Fibroblast of lung (primary cell): ENCODE measurements at regions not wholly inside any gene's neighbourhood (a gene's known extent, or its start where the extent isn't known, plus 50 kb on each side); places are given as distances from the start of the nearest gene placed in this dataset.

ENCODE experiments used
- DNase-seq, 2 donors: peaks; one replicate each; pipeline versions ENCODE4 v3.0.0 to v3.0.0-alpha.2; 2010; ENCODE audit warnings: low read depth in 2 of 2
- H2AFZ ChIP-seq: 2 replicates; pipeline ENCODE4 v1.5.1; 2012; ENCODE audit warnings: low read length, control low read depth, inconsistent platforms
- H3K27ac ChIP-seq: 2 replicates; pipeline ENCODE4 v1.5.1; 2011; ENCODE audit warnings: low read length, control low read depth; ENCODE audit not compliant: insufficient read depth
- H3K27me3 ChIP-seq: 2 replicates; pipeline ENCODE4 v1.5.1; 2011; ENCODE audit warnings: mild to moderate bottlenecking, low read length; ENCODE audit not compliant: control insufficient read depth, insufficient read depth
- H3K36me3 ChIP-seq: 2 replicates; pipeline ENCODE4 v1.5.1; 2011; ENCODE audit warnings: low read length; ENCODE audit not compliant: control insufficient read depth, insufficient read depth
- H3K4me1 ChIP-seq: 2 replicates; pipeline ENCODE4 v1.5.1; 2011; ENCODE audit warnings: low read length; ENCODE audit not compliant: control insufficient read depth, insufficient read depth; ENCODE audit errors: extremely low read depth
- H3K4me2 ChIP-seq: 2 replicates; pipeline ENCODE4 v1.5.1; 2011; ENCODE audit warnings: low read length, control low read depth; ENCODE audit not compliant: insufficient read depth; ENCODE audit errors: extremely low read depth
- H3K4me3 ChIP-seq, 4 experiments: fragments of 200-600 bp in 1 of 4; sonication (generic) in 1 of 4; replicated peaks in 1 of 4; 2 replicates each; pipeline ENCODE4 v1.5.1; 2011 to 2016; ENCODE audit warnings: low read length in 4 of 4, low read depth in 3 of 4, mild to moderate bottlenecking in 3 of 4, control low read depth in 2 of 4, inconsistent platforms in 1 of 4, mixed read lengths in 1 of 4; ENCODE audit not compliant: insufficient read depth in 1 of 4; ENCODE audit errors: control extremely low read depth in 1 of 4
- H3K79me2 ChIP-seq: 2 replicates; pipeline ENCODE4 v1.5.1; 2012; ENCODE audit warnings: mild to moderate bottlenecking, low read length, inconsistent platforms; ENCODE audit not compliant: control insufficient read depth, insufficient read depth
- H3K9ac ChIP-seq: 2 replicates; pipeline ENCODE4 v1.5.1; 2011; ENCODE audit warnings: mild to moderate bottlenecking, low read length, control low read depth; ENCODE audit not compliant: insufficient read depth
- H3K9me3 ChIP-seq: 2 replicates; pipeline ENCODE4 v1.5.1; 2012; ENCODE audit warnings: low read depth, low read length; ENCODE audit not compliant: control insufficient read depth, insufficient read depth
- H4K20me1 ChIP-seq: 2 replicates; pipeline ENCODE4 v1.5.1; 2011; ENCODE audit warnings: low read length; ENCODE audit not compliant: control insufficient read depth, insufficient read depth; ENCODE audit errors: extremely low read depth
- EZH2 ChIP-seq: IDR thresholded peaks from 2 replicates; pipeline ENCODE4 v1.5.1; 2012; ENCODE audit warnings: low read length, control low read depth, mild to moderate bottlenecking; ENCODE audit errors: missing control alignments
- TF ChIP-seq, protein P1 (sequence below), 2 donors: IDR thresholded peaks in 1 of 2; conservative IDR thresholded peaks in 1 of 2; 1 replicate in 1 of 2; 2 replicates in 1 of 2; pipeline ENCODE4 v1.5.1; 2011 to 2012; ENCODE audit warnings: low read length in 2 of 2, control low read depth in 1 of 2, inconsistent platforms in 1 of 2, low read depth in 1 of 2, mild to moderate bottlenecking in 1 of 2

DNA sequence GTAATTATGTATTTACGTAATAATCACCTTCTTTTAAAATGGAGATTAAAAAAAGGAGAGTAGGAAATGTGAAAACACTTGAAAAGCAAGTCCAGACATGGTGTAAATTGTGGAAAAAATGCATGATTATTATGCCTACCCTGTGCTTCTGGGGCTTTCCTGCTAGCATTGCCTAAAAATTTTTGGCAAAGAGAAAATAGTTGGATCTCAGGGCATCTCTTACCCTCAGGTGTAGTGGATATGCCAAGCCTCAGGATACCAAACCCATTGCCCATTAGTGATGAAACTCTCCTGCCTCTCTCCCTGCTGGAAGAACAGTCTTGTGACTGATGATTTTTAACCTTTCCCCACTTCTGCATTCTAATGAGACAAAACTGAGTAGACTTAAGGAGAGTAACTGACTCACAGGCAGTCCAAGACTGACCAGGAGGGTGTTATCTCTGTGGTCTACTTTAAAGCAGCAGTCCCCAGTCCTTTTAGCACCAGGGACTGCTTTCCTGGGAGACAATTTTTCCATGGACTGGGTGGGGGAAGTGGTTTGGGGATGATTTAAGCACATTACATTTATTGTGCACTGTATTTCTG, 174.6 kb downstream of the ZNF330 start:
- no peak overlapping the region for H3K4me2 ChIP-seq
- H2AFZ ChIP-seq, result no peak overlapping the region
- no peak overlapping the region for H3K4me3 ChIP-seq
- no peak overlapping the region for H3K27ac ChIP-seq
- H3K4me1 ChIP-seq, result no peaks in the 10 kb centered on the region
- no peaks in the 10 kb centered on the region for H3K36me3 ChIP-seq
- no peaks in the 10 kb centered on the region for H4K20me1 ChIP-seq
- H3K9ac ChIP-seq, result no peak overlapping the region
- TF ChIP-seq, protein P1, sequence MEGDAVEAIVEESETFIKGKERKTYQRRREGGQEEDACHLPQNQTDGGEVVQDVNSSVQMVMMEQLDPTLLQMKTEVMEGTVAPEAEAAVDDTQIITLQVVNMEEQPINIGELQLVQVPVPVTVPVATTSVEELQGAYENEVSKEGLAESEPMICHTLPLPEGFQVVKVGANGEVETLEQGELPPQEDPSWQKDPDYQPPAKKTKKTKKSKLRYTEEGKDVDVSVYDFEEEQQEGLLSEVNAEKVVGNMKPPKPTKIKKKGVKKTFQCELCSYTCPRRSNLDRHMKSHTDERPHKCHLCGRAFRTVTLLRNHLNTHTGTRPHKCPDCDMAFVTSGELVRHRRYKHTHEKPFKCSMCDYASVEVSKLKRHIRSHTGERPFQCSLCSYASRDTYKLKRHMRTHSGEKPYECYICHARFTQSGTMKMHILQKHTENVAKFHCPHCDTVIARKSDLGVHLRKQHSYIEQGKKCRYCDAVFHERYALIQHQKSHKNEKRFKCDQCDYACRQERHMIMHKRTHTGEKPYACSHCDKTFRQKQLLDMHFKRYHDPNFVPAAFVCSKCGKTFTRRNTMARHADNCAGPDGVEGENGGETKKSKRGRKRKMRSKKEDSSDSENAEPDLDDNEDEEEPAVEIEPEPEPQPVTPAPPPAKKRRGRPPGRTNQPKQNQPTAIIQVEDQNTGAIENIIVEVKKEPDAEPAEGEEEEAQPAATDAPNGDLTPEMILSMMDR (conservative IDR thresholded peaks at IDR 0.05 in 1 of 2, IDR thresholded peaks at IDR 0.05 in 1 of 2; ENCODE audit: low read depth in 1 of 2, low read length in 2 of 2), result no peak
- TF ChIP-seq EZH2, result no peak
- H3K79me2 ChIP-seq, result no peaks in the 10 kb centered on the region
- no peaks in the 10 kb centered on the region for H3K9me3 ChIP-seq
- no peaks in the 10 kb centered on the region for H3K27me3 ChIP-seq
- DNase-seq, result peak in 1 of 2 donors; percentile 80

DNA sequence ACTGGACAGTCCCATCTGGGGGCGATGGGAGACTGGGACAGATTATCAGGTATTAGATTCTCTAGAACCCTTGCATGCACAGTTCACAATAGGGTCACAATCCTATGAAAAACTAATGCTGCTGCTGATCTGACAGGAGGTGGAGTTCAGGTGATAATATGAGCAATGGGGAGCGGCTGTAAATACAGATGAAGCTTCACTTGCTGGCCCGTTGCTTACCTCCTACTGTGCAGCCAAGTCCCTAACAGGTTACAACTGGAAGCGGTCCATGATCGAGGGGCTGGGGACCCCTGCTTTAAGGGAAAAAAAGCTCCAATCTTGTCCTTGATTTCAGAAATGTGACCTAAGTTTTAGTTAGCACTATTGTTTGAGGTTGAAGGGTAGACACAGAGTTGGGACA, 175.2 kb downstream of the ZNF330 start:
- no peak for DNase-seq
- Histone ChIP-seq H3K36me3 (no peaks in the 10 kb centered on the region), H2AFZ (no peak overlapping the region), H3K4me2 (no peak overlapping the region), H4K20me1 (no peaks in the 10 kb centered on the region), H3K27ac (no peak overlapping the region), H3K9ac (no peak overlapping the region), H3K4me3 (no peak overlapping the region), H3K79me2 (no peaks in the 10 kb centered on the region), H3K27me3 (no peaks in the 10 kb centered on the region), H3K4me1 (no peaks in the 10 kb centered on the region), H3K9me3 (no peaks in the 10 kb centered on the region)
- no peak for TF ChIP-seq EZH2
- TF ChIP-seq, protein P1 (conservative IDR thresholded peaks at IDR 0.05 in 1 of 2, IDR thresholded peaks at IDR 0.05 in 1 of 2; ENCODE audit: low read depth in 1 of 2, low read length in 2 of 2), result no peak

DNA sequence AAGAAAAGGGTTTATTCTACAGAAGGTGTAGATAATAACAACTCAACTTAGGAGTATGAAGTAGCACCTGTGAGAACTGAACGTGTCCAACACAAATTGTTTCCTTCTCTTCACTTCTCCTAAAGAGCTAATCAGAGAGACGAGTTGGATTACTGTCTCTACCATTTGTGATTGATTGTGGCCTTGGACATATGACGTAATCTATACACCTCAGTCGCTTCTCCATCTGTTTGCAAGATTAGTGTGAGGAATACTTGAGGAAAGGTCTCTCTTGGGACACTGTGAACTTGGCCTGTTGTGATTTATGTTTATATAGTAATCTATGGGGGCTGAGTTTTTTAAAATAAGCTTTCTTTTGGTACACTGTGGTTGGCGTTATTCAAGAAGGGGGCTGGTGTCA, 182.0 kb downstream of the ZNF330 start:
- Histone ChIP-seq H3K4me1 (no peaks in the 10 kb centered on the region), H3K4me2 (no peak overlapping the region), H3K4me3 (no peak overlapping the region), H3K9me3 (no peaks in the 10 kb centered on the region), H4K20me1 (no peaks in the 10 kb centered on the region), H3K27me3 (no peaks in the 10 kb centered on the region), H3K36me3 (no peaks in the 10 kb centered on the region), H3K9ac (no peak overlapping the region), H3K27ac (no peak overlapping the region), H3K79me2 (no peaks in the 10 kb centered on the region), H2AFZ (no peak overlapping the region)
- TF ChIP-seq, protein P1 (conservative IDR thresholded peaks at IDR 0.05 in 1 of 2, IDR thresholded peaks at IDR 0.05 in 1 of 2; ENCODE audit: low read depth in 1 of 2, low read length in 2 of 2), result no peak
- TF ChIP-seq EZH2, result no peak
- no peak for DNase-seq
